ENCODE measurements at regions not wholly inside any gene's neighbourhood (a gene's known extent, or its start where the extent isn't known, plus 50 kb on each side); places are given as distances from the start of the nearest gene placed in this dataset.
"Not testable (repeated sequence)": the region's sequence is repeated elsewhere in the genome, so short reads cannot be mapped to it uniquely, and the experiment has no call there.

- H3K4me1 ChIP-seq (ENCODE audit: insufficient read depth, low read length), result no peaks in the 10 kb centered on the region
- no peak overlapping the region for H3K27ac ChIP-seq (ENCODE audit: low read length)
- no peaks in the 10 kb centered on the region for H3K9me3 ChIP-seq (ENCODE audit: insufficient read depth, low read length, severe bottlenecking)
- ATAC-seq (ENCODE audit: insufficient read depth, low read depth) (no peak), DNase-seq (no peak)
- H3K4me2 ChIP-seq (ENCODE audit: insufficient read depth, low read length), result no peak overlapping the region
- no peak overlapping the region for H2AFZ ChIP-seq (ENCODE audit: low read depth, low read length)
- H4K20me1 ChIP-seq (ENCODE audit: insufficient read depth, low read length), result no peaks in the 10 kb centered on the region
- no peak overlapping the region for H3K9ac ChIP-seq (ENCODE audit: low read depth, low read length)
- H3K79me2 ChIP-seq (ENCODE audit: insufficient read depth, low read length), result no peaks in the 10 kb centered on the region
- TF ChIP-seq EZH2 (IDR thresholded peaks at IDR 0.05; ENCODE audit: borderline replicate concordance, low read depth, low read length, severe bottlenecking), result no peak
- TF ChIP-seq, protein P1, sequence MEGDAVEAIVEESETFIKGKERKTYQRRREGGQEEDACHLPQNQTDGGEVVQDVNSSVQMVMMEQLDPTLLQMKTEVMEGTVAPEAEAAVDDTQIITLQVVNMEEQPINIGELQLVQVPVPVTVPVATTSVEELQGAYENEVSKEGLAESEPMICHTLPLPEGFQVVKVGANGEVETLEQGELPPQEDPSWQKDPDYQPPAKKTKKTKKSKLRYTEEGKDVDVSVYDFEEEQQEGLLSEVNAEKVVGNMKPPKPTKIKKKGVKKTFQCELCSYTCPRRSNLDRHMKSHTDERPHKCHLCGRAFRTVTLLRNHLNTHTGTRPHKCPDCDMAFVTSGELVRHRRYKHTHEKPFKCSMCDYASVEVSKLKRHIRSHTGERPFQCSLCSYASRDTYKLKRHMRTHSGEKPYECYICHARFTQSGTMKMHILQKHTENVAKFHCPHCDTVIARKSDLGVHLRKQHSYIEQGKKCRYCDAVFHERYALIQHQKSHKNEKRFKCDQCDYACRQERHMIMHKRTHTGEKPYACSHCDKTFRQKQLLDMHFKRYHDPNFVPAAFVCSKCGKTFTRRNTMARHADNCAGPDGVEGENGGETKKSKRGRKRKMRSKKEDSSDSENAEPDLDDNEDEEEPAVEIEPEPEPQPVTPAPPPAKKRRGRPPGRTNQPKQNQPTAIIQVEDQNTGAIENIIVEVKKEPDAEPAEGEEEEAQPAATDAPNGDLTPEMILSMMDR (IDR thresholded peaks at IDR 0.05; ENCODE audit: borderline replicate concordance, extremely low read depth, low read length, poor library complexity, severe bottlenecking), result no peak
- no peaks in the 10 kb centered on the region for H3K36me3 ChIP-seq (ENCODE audit: insufficient read depth, low read length)
- no peaks in the 10 kb centered on the region for H3K27me3 ChIP-seq (ENCODE audit: insufficient read depth, low read length, poor library complexity)
- no peak overlapping the region for H3K4me3 ChIP-seq (ENCODE audit: low read depth in 1 of 2, low read length in 2 of 2)
Measured at GRCh38 chr12:90546511-90546910, 408.5 kb downstream of the CCER1 start.

GRCh38 chr12:90543841-90544240, 411.1 kb downstream of the CCER1 start:
- no peaks in the 10 kb centered on the region for H3K36me3 ChIP-seq (ENCODE audit: insufficient read depth, low read length)
- H3K79me2 ChIP-seq (ENCODE audit: insufficient read depth, low read length), result no peaks in the 10 kb centered on the region
- TF ChIP-seq, protein P1 (IDR thresholded peaks at IDR 0.05; ENCODE audit: borderline replicate concordance, extremely low read depth, low read length, poor library complexity, severe bottlenecking), result no peak
- TF ChIP-seq EZH2 (IDR thresholded peaks at IDR 0.05; ENCODE audit: borderline replicate concordance, low read depth, low read length, severe bottlenecking), result no peak
- H2AFZ ChIP-seq (ENCODE audit: low read depth, low read length), result no peak overlapping the region
- H3K4me3 ChIP-seq (ENCODE audit: low read depth in 1 of 2, low read length in 2 of 2), result no peak overlapping the region
- DNase-seq, result no peak
- no peak overlapping the region for H3K9ac ChIP-seq (ENCODE audit: low read depth, low read length)
- no peak for ATAC-seq (ENCODE audit: insufficient read depth, low read depth)
- H3K27ac ChIP-seq (ENCODE audit: low read length), result no peak overlapping the region
- no peaks in the 10 kb centered on the region for H3K4me1 ChIP-seq (ENCODE audit: insufficient read depth, low read length)
- no peaks in the 10 kb centered on the region for H4K20me1 ChIP-seq (ENCODE audit: insufficient read depth, low read length)
- H3K9me3 ChIP-seq (ENCODE audit: insufficient read depth, low read length, severe bottlenecking), result no peaks in the 10 kb centered on the region
- no peaks in the 10 kb centered on the region for H3K27me3 ChIP-seq (ENCODE audit: insufficient read depth, low read length, poor library complexity)
- no peak overlapping the region for H3K4me2 ChIP-seq (ENCODE audit: insufficient read depth, low read length)

GRCh38 chr12:90543374-90543773, 411.6 kb downstream of the CCER1 start:
- Histone ChIP-seq H3K4me1 (ENCODE audit: insufficient read depth, low read length) (no peaks in the 10 kb centered on the region), H3K4me3 (ENCODE audit: low read depth in 1 of 2, low read length in 2 of 2) (no peak overlapping the region), H4K20me1 (ENCODE audit: insufficient read depth, low read length) (no peaks in the 10 kb centered on the region), H3K9me3 (ENCODE audit: insufficient read depth, low read length, severe bottlenecking) (no peaks in the 10 kb centered on the region), H3K4me2 (ENCODE audit: insufficient read depth, low read length) (no peak overlapping the region), H3K27me3 (ENCODE audit: insufficient read depth, low read length, poor library complexity) (no peaks in the 10 kb centered on the region), H2AFZ (ENCODE audit: low read depth, low read length) (no peak overlapping the region), H3K36me3 (ENCODE audit: insufficient read depth, low read length) (no peaks in the 10 kb centered on the region), H3K9ac (ENCODE audit: low read depth, low read length) (no peak overlapping the region), H3K27ac (ENCODE audit: low read length) (no peak overlapping the region), H3K79me2 (ENCODE audit: insufficient read depth, low read length) (no peaks in the 10 kb centered on the region)
- ATAC-seq (ENCODE audit: insufficient read depth, low read depth), result no peak
- TF ChIP-seq, protein P1 (IDR thresholded peaks at IDR 0.05; ENCODE audit: borderline replicate concordance, extremely low read depth, low read length, poor library complexity, severe bottlenecking), result no peak
- no peak for DNase-seq

GRCh38 chr12:90542852-90543251, 412.1 kb downstream of the CCER1 start:
- H3K9ac ChIP-seq (ENCODE audit: low read depth, low read length); H3K4me3 ChIP-seq (ENCODE audit: low read depth in 1 of 2, low read length in 2 of 2); H3K36me3 ChIP-seq (ENCODE audit: insufficient read depth, low read length); H3K27me3 ChIP-seq (ENCODE audit: insufficient read depth, low read length, poor library complexity); ATAC-seq (ENCODE audit: insufficient read depth, low read depth); H3K9me3 ChIP-seq (ENCODE audit: insufficient read depth, low read length, severe bottlenecking); H4K20me1 ChIP-seq (ENCODE audit: insufficient read depth, low read length); H3K79me2 ChIP-seq (ENCODE audit: insufficient read depth, low read length); DNase-seq; H3K27ac ChIP-seq (ENCODE audit: low read length); H3K4me1 ChIP-seq (ENCODE audit: insufficient read depth, low read length); H3K4me2 ChIP-seq (ENCODE audit: insufficient read depth, low read length); H2AFZ ChIP-seq (ENCODE audit: low read depth, low read length): not testable (repeated sequence)

DNA sequence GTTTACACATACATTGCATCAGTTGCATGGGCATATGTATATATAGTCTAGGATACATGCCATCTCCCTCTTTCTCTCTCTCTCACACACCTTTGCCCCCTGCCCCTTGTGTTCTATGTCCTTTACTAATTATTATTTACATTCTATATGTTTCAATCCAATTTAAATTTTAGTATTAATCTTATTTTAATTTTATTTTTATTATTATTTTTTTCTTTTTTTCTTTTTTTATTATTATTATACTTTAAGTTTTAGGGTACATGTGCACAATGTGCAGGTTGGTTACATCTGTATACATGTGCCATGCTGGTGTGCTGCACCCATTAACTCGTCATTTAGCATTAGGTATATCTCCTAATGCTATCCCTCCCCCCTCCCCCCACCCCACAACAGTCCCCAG, 421.1 kb downstream of the CCER1 start:
- H3K27me3 ChIP-seq (ENCODE audit: insufficient read depth, low read length, poor library complexity); H3K9ac ChIP-seq (ENCODE audit: low read depth, low read length); H3K4me1 ChIP-seq (ENCODE audit: insufficient read depth, low read length); H4K20me1 ChIP-seq (ENCODE audit: insufficient read depth, low read length); H3K27ac ChIP-seq (ENCODE audit: low read length); ATAC-seq (ENCODE audit: insufficient read depth, low read depth); H2AFZ ChIP-seq (ENCODE audit: low read depth, low read length); DNase-seq; H3K79me2 ChIP-seq (ENCODE audit: insufficient read depth, low read length); H3K4me3 ChIP-seq (ENCODE audit: low read depth in 1 of 2, low read length in 2 of 2); H3K4me2 ChIP-seq (ENCODE audit: insufficient read depth, low read length); H3K9me3 ChIP-seq (ENCODE audit: insufficient read depth, low read length, severe bottlenecking); H3K36me3 ChIP-seq (ENCODE audit: insufficient read depth, low read length): not testable (repeated sequence)
